SU-DHL-6 (cell line): ENCODE measurements at regions not wholly inside any gene's neighbourhood (a gene's known extent, or its start where the extent isn't known, plus 50 kb on each side); places are given as distances from the start of the nearest gene placed in this dataset.
"Not testable (repeated sequence)": the region's sequence is repeated elsewhere in the genome, so short reads cannot be mapped to it uniquely, and the experiment has no call there.

Experiments used
- H2AFZ ChIP-seq: fragments of 200-600 bp; sonication (generic); 2 replicates; pipeline ENCODE4 v1.6.1; 2014; ENCODE audit warnings: low read depth, mild to moderate bottlenecking, moderate library complexity, mixed read lengths, antibody characterized with exemption, low read length; ENCODE audit not compliant: severe bottlenecking
- H3F3A ChIP-seq: fragments of 200-600 bp; shearing (Covaris generic); 2 replicates; pipeline ENCODE4 v1.6.0; 2016; ENCODE audit warnings: antibody characterized with exemption, mild to moderate bottlenecking; ENCODE audit not compliant: insufficient read depth
- H3K27ac ChIP-seq: fragments of 200-600 bp; sonication (generic); 2 replicates; pipeline ENCODE4 v1.5.1; 2016; ENCODE audit warnings: low read depth, mild to moderate bottlenecking, low read length, moderate library complexity, mixed read lengths
- H3K27me3 ChIP-seq: fragments of 200-600 bp; sonication (generic), shearing (Covaris generic); 2 replicates; pipeline ENCODE4 v1.6.0; 2014; ENCODE audit warnings: mild to moderate bottlenecking, low read length
- H3K36me3 ChIP-seq: fragments of 200-600 bp; sonication (generic); 2 replicates; pipeline ENCODE4 v1.6.1; 2014; ENCODE audit warnings: mild to moderate bottlenecking, low read length, mixed read lengths
- H3K4me2 ChIP-seq: fragments of 300-600, 200-600 bp; shearing (Covaris generic), sonication (generic); 2 replicates; pipeline ENCODE4 v1.6.0; 2014; ENCODE audit warnings: low read length, low read depth, mild to moderate bottlenecking; ENCODE audit not compliant: poor library complexity, severe bottlenecking
- H3K4me3 ChIP-seq: fragments of 200-600 bp; sonication (generic); 2 replicates; pipeline ENCODE4 v1.5.1; 2014; ENCODE audit warnings: antibody characterized with exemption, low read length, mild to moderate bottlenecking, mixed read lengths; ENCODE audit not compliant: insufficient read depth, poor library complexity, severe bottlenecking
- H3K79me2 ChIP-seq: fragments of 200-600 bp; sonication (generic); 2 replicates; pipeline ENCODE4 v1.6.1; 2014; ENCODE audit warnings: mild to moderate bottlenecking, low read length, moderate library complexity; ENCODE audit not compliant: insufficient read depth
- H3K9ac ChIP-seq: fragments of 200-600 bp; sonication (generic); 2 replicates; pipeline ENCODE4 v1.7.0; 2014; ENCODE audit warnings: mild to moderate bottlenecking, low read length
- H3K9me2 ChIP-seq: fragments of 200-600 bp; sonication (generic); replicated peaks from 2 replicates; pipeline ENCODE4 v1.6.1; 2014; ENCODE audit warnings: low read length; ENCODE audit not compliant: insufficient read depth
- H3K9me3 ChIP-seq: fragments of 200-600 bp; sonication (generic); 2 replicates; pipeline ENCODE4 v1.6.1; 2014; ENCODE audit warnings: low read length, mixed read lengths; ENCODE audit not compliant: insufficient read depth
- H4K20me1 ChIP-seq: fragments of 200-600 bp; sonication (generic); 2 replicates; pipeline ENCODE4 v1.6.1; 2014; ENCODE audit warnings: low read depth, mild to moderate bottlenecking, antibody characterized with exemption, low read length, moderate library complexity, mixed read lengths
- CTCF ChIP-seq: fragments of 200-600 bp; sonication (generic); IDR thresholded peaks from one replicate; pipeline ENCODE4 v1.5.1; 2017; ENCODE audit warnings: antibody characterized with exemption, mild to moderate bottlenecking, low read length, moderate library complexity; ENCODE audit not compliant: insufficient read depth, poor library complexity, severe bottlenecking
- EZH2phosphoT487 ChIP-seq: fragments of 200-600 bp; sonication (generic), shearing (Covaris generic); conservative IDR thresholded peaks from 2 replicates; pipeline ENCODE4 v1.6.1; 2018; ENCODE audit warnings: mild to moderate bottlenecking, antibody characterized with exemption, low read length, moderate library complexity, mixed read lengths

- no peak overlapping the region for H2AFZ ChIP-seq
- no peak overlapping the region for H3K4me2 ChIP-seq
- no peaks in the 10 kb centered on the region for H3K36me3 ChIP-seq
- H3K9me3 ChIP-seq = no peaks in the 10 kb centered on the region
- H3K79me2 ChIP-seq = no peaks in the 10 kb centered on the region
- TF ChIP-seq CTCF = no peak
- no peak for TF ChIP-seq EZH2phosphoT487
- H4K20me1 ChIP-seq = no peaks in the 10 kb centered on the region
- no peak overlapping the region for H3K27ac ChIP-seq
- no peaks in the 10 kb centered on the region for H3K9me2 ChIP-seq
- H3K4me3 ChIP-seq = no peak overlapping the region
- H3K27me3 ChIP-seq = no peaks in the 10 kb centered on the region
- no peak overlapping the region for H3K9ac ChIP-seq
- H3F3A ChIP-seq = no peaks in the 10 kb centered on the region
Observed at GRCh38 chr22:27317971-27318428, 483.6 kb downstream of the MN1 start.

GRCh38 chr22:27318516-27318915 lies 483.0 kb downstream of the MN1 start:
- Histone ChIP-seq H3K36me3 (no peaks in the 10 kb centered on the region), H3K9ac (no peak overlapping the region), H3F3A (no peaks in the 10 kb centered on the region), H3K4me2 (no peak overlapping the region), H2AFZ (no peak overlapping the region), H3K27ac (no peak overlapping the region), H3K4me3 (no peak overlapping the region), H3K27me3 (no peaks in the 10 kb centered on the region), H4K20me1 (no peaks in the 10 kb centered on the region), H3K9me2 (no peaks in the 10 kb centered on the region), H3K9me3 (no peaks in the 10 kb centered on the region), H3K79me2 (no peaks in the 10 kb centered on the region)
- no peak for TF ChIP-seq EZH2phosphoT487

- no peak overlapping the region for H2AFZ ChIP-seq
- no peak overlapping the region for H3K9ac ChIP-seq
- TF ChIP-seq EZH2phosphoT487 (no peak), CTCF (no peak)
- H3K9me3 ChIP-seq = no peaks in the 10 kb centered on the region
- H3K27me3 ChIP-seq = no peaks in the 10 kb centered on the region
- H3K4me3 ChIP-seq = no peak overlapping the region
- no peaks in the 10 kb centered on the region for H3F3A ChIP-seq
- no peaks in the 10 kb centered on the region for H3K79me2 ChIP-seq
- H3K36me3 ChIP-seq = no peaks in the 10 kb centered on the region
- no peak overlapping the region for H3K4me2 ChIP-seq
- H3K27ac ChIP-seq = no peak overlapping the region
- no peaks in the 10 kb centered on the region for H4K20me1 ChIP-seq
- no peaks in the 10 kb centered on the region for H3K9me2 ChIP-seq
Observed at GRCh38 chr22:27323661-27324060, 477.9 kb downstream of the MN1 start.

- not testable (repeated sequence) for H3K9me2 ChIP-seq, H3K36me3 ChIP-seq, H3F3A ChIP-seq, H3K4me3 ChIP-seq, H3K27me3 ChIP-seq, H3K79me2 ChIP-seq, H3K27ac ChIP-seq, H2AFZ ChIP-seq, H3K9ac ChIP-seq, H3K4me2 ChIP-seq, H3K9me3 ChIP-seq, H4K20me1 ChIP-seq
Observed at GRCh38 chr22:27324908-27325307, 476.6 kb downstream of the MN1 start.
